KOPT-K1 (cell line): ENCODE measurements at regions not wholly inside any gene's neighbourhood (a gene's known extent, or its start where the extent isn't known, plus 50 kb on each side); places are given as distances from the start of the nearest gene placed in this dataset.

Source experiments
- H3K27ac ChIP-seq: fragments of 200-600 bp; sonication (generic); 2 replicates; pipeline ENCODE4 v1.5.1; 2016; ENCODE audit warnings: antibody characterized with exemption, mild to moderate bottlenecking, low read depth, low read length; ENCODE audit not compliant: poor library complexity, severe bottlenecking
- H3K36me3 ChIP-seq: fragments of 200-600 bp; sonication (generic); 2 replicates; pipeline ENCODE4 v1.5.1; 2017; ENCODE audit warnings: antibody characterized with exemption, mild to moderate bottlenecking, low read length, moderate library complexity; ENCODE audit not compliant: insufficient read depth
- H3K9me3 ChIP-seq: fragments of 200-600 bp; sonication (generic); 2 replicates; pipeline ENCODE4 v1.5.1; 2017; ENCODE audit warnings: antibody characterized with exemption, low read length, mild to moderate bottlenecking; ENCODE audit not compliant: insufficient read depth, poor library complexity, severe bottlenecking

GRCh38 chr7:67854221-67855178 is 857.9 kb downstream of the TYW1 start:
- H3K36me3 ChIP-seq: no peaks in the 10 kb centered on the region
- H3K27ac ChIP-seq: no peak overlapping the region
- H3K9me3 ChIP-seq: peaks cover 6% of the 10 kb centered on the region

GRCh38 chr7:67855322-67855721 is 858.7 kb downstream of the TYW1 start:
- Histone ChIP-seq H3K36me3 (no peaks in the 10 kb centered on the region), H3K27ac (no peak overlapping the region), H3K9me3 (peaks cover 6% of the 10 kb centered on the region)

DNA sequence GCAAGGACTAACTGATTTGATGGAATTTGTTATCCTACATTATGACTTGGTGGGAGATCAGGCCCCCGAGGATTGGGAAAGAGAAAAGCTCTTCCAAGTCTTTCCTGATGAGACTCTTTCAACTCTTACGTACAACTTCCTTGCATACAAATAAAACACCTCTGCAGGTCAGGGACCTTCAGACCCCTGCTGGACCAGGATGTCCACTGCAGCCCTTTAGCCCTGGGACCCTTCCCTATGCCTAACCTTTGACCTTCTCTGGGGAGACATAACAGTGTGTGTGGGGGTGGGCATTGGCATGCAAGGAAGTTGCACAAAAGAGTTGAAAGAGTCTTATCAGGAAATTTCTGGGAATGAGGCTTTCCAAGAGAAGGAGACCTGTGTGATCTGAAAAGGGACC is 859.4 kb downstream of the TYW1 start:
- Histone ChIP-seq H3K27ac (no peak overlapping the region), H3K9me3 (peaks cover under 1% of the 10 kb centered on the region), H3K36me3 (no peaks in the 10 kb centered on the region)

- Histone ChIP-seq H3K36me3 (no peaks in the 10 kb centered on the region), H3K9me3 (peaks cover 15% of the 10 kb centered on the region), H3K27ac (no peak overlapping the region)
Measured at GRCh38 chr7:67857698-67858097, 861.1 kb downstream of the TYW1 start.

- H3K27ac ChIP-seq: no peak overlapping the region
- no peaks in the 10 kb centered on the region for H3K36me3 ChIP-seq
- H3K9me3 ChIP-seq: peaks cover 15% of the 10 kb centered on the region
Measured at GRCh38 chr7:67858931-67859330, 862.3 kb downstream of the TYW1 start.

GRCh38 chr7:67863911-67864310 is 867.3 kb downstream of the TYW1 start:
- H3K9me3 ChIP-seq: peaks cover 15% of the 10 kb centered on the region
- H3K27ac ChIP-seq: no peak overlapping the region
- no peaks in the 10 kb centered on the region for H3K36me3 ChIP-seq

DNA sequence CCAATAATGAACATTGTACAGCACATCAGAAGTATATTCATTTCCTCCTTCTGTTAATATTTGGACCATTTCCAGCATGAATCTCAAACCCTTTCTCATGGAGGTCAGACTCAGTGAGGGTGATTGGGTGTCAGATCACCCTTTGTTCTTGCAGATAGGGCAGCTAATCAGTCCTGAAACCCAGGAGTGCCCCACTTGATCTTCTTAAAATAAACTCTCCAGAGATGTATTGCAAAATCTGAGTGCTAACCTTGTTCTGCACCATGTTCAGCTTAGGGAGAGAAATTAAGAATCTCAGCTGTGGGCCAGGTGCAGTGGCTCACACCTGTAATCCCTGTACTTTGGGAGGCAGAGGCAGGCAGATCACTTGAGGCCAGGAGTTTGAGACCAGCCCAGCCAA is 869.4 kb downstream of the TYW1 start:
- peaks cover 15% of the 10 kb centered on the region for H3K9me3 ChIP-seq
- no peaks in the 10 kb centered on the region for H3K36me3 ChIP-seq
- H3K27ac ChIP-seq: no peak overlapping the region

GRCh38 chr7:67866812-67867211 is 870.2 kb downstream of the TYW1 start:
- Histone ChIP-seq H3K9me3 (peaks cover 9% of the 10 kb centered on the region), H3K36me3 (no peaks in the 10 kb centered on the region), H3K27ac (no peak overlapping the region)

GRCh38 chr7:67870396-67870795 is 873.8 kb downstream of the TYW1 start:
- Histone ChIP-seq H3K9me3 (no peaks in the 10 kb centered on the region), H3K27ac (no peak overlapping the region), H3K36me3 (no peaks in the 10 kb centered on the region)

DNA sequence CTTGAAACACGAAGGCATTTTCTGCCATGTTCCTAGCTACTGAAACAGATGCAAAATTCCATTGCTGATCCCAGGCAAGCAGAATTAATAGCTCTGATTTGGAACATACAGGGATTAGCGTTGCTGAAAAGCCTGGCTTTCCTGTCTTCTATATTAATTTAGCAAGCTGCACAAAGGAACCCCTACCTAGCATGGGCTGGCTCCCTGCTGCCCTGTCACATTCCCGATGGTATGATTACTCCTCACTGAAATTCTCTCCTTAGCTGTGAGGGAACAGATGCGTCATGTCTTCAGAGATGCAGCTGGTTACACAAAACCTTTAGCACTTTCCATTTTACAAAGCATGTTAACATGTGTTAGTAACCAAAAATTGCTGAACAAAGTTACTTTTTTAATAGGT is 878.9 kb downstream of the TYW1 start:
- Histone ChIP-seq H3K9me3 (no peaks in the 10 kb centered on the region), H3K27ac (no peak overlapping the region), H3K36me3 (no peaks in the 10 kb centered on the region)

DNA sequence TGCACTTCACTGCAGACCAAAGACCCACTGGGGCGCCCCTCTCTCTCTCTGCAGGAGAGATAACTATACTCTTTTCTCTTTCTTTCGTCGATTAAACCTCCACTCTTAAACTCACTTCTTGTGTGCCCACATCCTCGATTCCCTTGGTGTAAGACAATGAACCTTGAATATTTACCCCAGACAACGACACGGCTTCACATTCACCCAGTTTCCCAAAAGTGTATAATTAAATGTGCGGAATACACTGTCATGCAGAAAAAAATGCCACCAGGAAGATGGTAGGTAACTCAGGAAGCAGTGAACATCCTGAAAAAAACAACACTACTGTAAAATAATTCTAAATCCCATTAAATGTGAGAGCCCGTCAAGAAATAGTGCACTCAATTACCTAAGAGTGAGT is 882.2 kb downstream of the TYW1 start:
- H3K36me3 ChIP-seq: no peaks in the 10 kb centered on the region
- H3K27ac ChIP-seq: no peak overlapping the region
- H3K9me3 ChIP-seq: no peaks in the 10 kb centered on the region

DNA sequence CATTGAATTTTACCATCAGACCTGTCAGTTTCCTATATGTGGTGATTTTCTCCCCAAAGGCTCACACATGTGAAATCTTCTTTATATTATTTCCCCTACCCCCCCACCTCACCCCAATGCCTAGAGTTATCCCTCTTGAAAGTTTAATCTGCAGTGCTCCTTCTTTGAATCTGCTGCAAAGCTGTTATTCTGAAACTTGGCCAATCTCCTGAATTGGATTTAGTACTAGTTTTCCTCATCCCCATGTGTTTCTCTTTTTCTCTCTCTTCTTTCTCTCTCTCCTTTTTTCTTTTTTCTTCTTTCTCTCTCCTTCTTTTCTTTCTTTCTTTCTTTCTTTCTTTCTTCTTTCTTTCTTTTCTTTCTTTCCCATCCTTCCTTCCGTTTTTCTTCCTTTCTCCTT is 886.2 kb downstream of the TYW1 start:
- Histone ChIP-seq H3K36me3 (no peaks in the 10 kb centered on the region), H3K9me3 (peaks cover 7% of the 10 kb centered on the region), H3K27ac (no peak overlapping the region)

GRCh38 chr7:67890316-67890715 is 893.7 kb downstream of the TYW1 start:
- Histone ChIP-seq H3K36me3 (no peaks in the 10 kb centered on the region), H3K9me3 (peaks cover 40% of the 10 kb centered on the region)

GRCh38 chr7:67894746-67895145 is 898.1 kb downstream of the TYW1 start:
- H3K36me3 ChIP-seq: no peaks in the 10 kb centered on the region
- peaks cover 22% of the 10 kb centered on the region for H3K9me3 ChIP-seq

More at GRCh38 chr7:67890316-67890715, 893.7 kb downstream of the TYW1 start:
- no peak overlapping the region for H3K27ac ChIP-seq

GRCh38 chr7:67896721-67897120 is 900.1 kb downstream of the TYW1 start:
- no peaks in the 10 kb centered on the region for H3K36me3 ChIP-seq
- H3K27ac ChIP-seq: no peak overlapping the region
- H3K9me3 ChIP-seq: peaks cover 8% of the 10 kb centered on the region

More at GRCh38 chr7:67894746-67895145, 898.1 kb downstream of the TYW1 start:
- H3K27ac ChIP-seq: no peak overlapping the region

DNA sequence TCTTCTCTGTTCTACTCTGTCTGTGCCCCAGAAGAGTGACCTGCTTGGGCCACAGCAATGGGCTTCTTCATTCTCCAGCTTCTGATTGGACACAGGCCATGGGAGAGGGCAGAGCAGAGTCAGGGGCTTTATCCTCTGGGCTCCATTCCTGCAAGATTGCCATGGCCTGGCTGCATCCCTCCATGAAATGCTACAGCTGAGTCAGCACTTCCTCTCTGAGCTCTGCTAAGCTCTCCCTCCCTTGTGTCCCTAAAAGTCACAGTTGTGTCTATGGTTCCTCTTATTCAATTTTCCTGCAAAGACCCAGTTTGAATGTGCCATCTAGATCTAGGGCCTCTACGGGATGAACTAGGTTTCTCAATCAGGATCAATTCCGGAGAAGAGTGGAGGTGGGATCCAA is 903.8 kb downstream of the TYW1 start:
- Histone ChIP-seq H3K36me3 (no peaks in the 10 kb centered on the region), H3K27ac (no peak overlapping the region), H3K9me3 (peaks cover 8% of the 10 kb centered on the region)
